EH (cell line): ENCODE measurements at regions not wholly inside any gene's neighbourhood (a gene's known extent, or its start where the extent isn't known, plus 50 kb on each side); places are given as distances from the start of the nearest gene placed in this dataset.
A peak's percentile ranks its signal among the peaks of the same experiment; 100 is the strongest.

Experiments used
- DNase-seq: peaks from one replicate; pipeline ENCODE4 v3.0.0-alpha.2; 2015; ENCODE audit warnings: low read depth

DNA sequence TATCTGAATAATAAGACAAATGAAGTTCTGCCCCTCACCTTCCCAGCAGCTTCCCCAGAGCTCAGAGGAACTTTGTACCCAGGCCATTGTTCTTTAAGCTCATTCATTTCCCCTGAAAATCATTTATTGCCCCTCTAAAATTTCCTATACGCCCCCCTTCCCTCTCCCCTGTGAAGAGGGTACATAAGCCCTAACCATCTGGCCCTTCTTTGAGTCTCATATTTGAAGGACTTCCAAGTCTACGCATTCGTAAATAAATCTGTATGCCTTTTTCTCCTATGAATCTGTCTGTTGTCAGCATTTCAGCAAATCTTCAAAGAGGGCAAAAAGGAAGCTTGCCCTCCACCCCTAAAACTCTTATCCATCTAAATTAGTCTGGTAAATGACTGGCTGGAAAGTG, 73.1 kb upstream of the DST start:
- DNase-seq = no peak

DNA sequence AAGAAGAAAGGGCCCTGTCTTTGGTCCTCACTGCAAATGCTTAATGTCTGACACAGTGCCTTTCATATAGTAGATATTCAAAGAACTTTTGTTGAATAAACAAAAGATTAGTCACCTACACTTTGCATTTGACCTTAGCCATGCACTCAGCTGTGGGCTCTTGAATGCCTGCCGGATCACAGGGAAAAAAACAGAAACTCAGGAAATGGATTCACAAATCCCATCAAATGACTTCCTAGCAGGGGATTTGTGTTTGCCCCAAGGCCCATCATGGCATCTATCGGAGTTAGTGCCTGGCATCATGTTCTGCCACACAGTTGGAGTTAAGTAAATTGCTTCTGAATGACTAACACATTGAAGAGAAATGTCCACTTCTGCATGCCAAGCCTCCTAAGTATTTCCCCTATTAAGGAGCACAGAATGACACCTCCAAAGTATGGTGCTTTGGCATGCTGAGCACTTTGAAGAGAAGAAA, 72.3 kb upstream of the DST start:
- DNase-seq = peak; percentile 93

DNA sequence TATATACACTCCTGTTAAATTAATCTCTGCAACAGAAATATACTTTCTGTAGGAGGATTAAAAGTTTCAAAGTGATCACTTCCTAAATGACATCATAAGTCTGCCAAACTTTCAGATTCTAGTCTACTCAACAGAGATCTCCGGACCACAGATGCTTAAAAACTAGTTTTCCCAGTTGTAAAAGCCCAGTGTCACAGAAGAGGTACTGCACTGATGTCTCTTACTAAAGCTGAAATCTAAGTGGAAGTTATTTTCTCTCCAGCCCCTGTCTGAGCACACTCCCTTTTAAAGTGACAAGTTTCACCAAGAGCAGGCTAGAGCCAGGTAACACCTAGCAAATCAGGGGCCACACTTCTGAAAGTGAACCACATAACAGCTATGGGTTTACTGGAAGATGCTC, 71.6 kb upstream of the DST start:
- DNase-seq = no peak

DNA sequence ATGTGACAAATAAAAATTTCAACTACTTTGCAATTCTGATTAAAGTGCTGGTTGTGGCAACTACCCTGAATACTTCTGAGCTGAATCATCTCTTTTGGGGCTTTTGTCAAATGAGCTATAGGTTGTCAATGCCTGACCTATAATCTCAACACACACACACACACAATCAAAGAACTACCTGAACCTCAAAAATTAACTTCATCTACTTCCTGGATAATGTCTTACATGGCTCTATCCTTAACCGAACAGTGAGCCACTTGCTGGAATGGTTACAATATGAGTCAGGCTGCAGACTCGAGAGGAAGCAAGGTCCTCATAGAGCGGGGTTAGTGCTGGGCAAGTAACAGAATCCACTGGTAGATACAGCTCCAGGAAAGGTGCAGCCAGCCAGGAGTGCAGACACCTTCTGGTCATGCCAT, 70.6 kb upstream of the DST start:
- peak; percentile 90 for DNase-seq

DNA sequence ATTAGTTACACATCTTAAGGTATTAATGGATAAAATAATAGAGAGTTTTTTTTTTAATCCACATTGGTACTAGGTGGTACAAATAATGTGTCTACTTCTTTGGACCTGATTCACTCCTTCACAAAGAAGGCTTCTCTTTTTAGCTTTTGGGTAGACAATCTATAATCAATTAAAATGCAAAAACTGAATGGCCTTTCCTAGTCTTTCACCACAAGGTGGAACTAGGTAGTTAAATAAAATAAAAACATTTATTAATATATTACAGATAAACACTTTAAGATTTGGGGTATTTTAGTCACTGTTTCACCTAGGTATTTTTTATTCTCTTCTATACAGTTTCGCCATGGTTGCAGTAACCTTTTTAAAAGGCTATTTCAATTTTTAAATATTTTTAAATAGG, 68.3 kb upstream of the DST start:
- no peak for DNase-seq

DNA sequence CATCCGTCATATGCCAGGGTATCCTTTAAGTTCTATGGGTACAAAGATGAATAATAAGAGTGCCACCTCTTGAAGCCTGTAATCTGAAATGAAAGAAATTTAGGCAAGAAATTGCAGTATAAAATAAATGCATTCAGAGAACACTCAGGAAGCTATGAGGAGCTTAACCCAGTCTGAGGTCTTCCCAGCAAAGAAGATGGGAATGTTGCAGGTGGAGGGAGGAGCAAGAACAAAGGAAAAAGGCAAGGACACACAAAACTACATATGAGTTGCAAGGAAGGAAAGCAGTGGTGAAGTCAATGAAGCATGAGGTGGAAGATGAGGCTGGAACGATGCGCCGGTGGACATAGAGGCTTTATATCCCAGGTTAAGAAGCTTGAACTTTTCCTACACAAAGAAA, 67.0 kb upstream of the DST start:
- no peak for DNase-seq

DNA sequence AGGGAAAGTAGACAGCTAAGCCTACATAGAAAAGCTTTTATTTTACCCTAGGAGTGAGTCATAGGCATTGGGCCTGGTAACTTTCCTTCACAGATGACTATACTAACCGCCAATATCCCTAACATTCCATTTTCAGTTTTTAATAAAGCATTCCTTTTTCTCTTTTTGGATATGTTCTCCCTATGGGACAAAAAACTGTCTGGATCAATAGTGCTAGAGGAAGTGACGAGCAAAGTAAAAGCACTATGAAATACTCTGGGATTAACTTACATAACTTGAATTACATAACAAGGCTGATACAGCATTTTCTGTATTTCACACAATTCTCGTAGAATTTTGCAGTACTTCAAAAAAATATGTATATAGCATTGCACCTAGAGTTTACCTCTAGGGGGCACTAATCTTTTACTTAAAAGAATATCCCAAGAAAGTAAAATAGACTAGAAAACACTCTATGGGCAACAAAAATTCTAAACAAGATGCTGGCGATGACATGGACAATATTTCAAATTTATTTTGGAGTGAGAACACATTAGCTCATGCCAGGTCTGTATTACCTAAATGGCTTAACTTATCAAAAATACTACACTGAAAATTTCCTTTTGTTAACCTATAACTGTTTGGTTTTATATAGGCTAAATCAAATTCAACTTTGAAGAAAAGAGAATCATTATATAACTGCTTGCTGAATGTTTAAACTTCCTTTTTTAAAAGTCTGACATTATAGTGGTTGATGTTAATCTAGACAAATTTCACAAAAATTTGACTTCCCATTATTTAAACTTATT, 66.3 kb upstream of the DST start:
- peak; percentile 76 for DNase-seq

DNA sequence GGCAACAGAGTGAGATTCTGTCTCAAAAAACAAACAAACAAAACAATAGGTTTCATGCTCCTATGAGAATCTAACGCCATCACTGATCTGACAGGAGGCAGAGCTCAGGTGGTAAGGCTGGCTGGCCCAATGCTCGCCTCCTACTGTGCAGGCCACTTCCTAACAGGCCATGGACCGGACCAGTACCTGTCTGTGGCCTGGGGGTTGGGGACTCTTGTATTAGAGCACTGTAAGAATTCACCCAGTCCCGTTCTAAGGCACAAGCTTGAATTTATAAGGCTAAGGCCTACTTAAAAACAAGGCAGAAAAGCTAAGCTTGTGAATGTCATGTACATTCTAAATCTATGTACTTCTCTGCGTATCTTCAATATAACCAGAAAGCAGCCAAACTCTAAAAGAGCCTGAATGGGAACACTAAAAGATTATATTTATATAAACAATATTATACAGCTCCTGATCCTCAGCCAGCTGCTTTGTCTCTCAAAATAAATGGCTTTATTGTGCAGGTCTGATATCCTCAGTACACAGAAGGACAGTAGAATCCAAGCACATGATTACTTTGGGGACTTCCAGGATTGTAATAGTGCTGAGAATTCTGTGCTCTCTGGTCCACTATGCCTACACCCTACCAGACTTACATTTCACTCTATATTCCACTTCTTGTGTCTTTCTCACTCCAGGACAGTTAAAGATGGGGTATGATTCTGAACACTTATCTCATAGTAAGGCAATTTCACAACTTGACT, 64.5 kb upstream of the DST start:
- DNase-seq = no peak

DNA sequence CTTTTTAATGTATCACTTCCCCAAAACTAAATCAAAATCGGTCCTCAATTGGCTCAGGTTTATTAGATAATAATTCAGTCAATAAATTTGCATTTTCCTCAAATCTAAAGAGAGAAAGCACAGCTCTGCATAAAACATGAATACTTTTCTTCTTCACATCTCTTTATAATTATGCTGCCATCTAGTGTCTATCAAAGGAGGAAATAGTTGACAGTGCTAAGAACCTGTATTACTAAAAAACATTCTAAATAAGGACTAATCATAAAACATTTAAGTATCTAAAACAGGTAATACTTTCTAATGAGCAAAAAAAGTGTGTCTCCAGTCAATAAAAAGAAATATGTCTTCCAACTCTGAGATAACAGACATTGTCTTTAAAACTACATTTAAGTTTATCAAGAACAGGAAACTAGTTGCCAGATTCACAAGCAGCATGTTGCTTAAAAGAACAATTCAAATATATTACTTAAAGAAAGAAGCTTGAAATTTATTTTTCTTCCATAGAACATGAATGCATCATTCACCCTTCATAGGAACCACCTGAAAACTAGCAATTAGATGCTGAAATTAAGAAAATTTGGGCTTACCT, 56.5 kb upstream of the DST start:
- DNase-seq = peak; percentile 52

DNA sequence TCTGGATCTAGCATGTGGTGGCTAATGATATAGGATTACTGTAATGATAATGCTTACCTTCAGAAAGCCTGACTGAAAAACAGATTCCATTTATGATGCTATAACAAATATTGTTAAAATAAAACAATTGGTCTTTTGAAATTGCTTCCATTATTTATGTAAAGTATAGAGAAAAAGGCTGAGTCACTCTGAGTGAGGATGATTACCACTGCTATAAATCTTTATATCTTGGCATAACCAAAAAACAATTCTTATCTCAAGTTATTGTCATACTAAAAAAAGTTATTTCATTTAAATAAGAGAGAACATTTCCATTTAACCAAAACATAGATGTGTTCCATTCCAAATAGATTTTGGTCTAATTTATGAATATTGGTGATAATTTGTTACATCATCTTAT, 53.0 kb upstream of the DST start:
- DNase-seq = peak; percentile 58

DNA sequence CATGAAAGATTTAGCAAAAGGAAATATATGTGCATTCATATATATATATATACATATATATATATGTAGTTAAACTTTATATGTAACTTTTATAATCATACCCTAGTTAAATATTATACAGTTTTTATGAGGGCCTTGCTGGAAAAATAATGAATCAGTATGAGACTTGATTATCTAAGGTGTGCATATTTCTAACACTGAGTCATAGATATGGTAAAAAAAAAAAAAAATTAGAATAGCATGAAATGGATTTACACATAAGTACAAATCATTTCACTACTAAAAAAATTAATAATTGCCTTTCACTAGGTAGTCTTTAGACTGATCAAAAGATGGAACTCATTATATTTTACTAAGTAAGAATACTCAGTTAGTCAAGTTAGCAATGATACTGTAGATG, 51.3 kb upstream of the DST start:
- DNase-seq = no peak

DNA sequence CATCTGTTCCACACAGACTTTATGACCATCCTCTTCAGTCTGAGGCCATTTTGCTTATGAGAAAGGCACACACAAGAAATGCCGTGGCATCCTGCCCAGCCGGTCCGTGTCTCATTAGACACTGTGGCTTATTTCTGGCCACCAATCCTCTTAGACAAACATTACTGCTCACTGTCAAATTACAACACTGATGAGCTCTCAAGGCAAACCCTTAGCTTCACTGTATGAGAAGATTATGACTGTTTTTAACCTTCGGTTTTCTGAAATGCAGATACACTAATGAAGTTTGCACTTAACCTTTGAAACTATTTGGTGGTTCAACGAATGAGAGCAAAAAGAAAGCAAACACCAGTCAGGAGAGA, 50.5 kb upstream of the DST start:
- peak; percentile 99 for DNase-seq

DNA sequence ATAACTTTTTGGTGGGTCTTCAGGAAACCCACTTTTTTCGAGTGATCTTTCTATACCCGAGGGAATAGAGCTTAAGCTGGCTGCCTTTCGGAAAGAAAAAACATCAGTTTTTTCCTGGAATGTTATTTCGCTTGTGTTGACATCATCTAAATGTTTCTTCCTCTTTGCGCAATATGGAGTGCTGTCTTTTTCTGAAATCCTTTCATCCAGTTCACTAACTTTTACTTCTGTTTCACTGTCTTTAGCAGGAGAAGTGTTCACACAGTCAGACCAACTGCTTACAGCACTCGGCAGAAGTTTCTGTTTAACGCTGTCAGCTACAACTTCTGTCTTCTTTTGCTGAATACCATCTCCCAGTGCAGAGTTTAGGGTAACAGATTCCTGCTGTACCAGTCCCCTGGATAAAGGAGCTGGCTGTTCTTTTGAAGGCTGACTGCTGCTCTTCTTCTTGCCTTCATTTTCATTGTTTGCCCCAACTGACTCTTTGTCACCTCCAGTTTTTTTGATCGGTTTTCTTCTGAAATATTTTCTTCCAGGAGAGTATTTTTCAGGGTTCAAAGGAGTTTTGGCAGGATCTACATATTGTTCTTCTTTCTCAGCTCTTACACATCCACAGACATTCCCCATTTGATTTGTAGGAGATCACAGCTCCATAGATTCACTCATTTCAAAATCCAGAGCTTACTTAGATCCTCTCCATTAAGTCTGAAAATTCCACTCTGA, 50.0 kb upstream of the DST start:
- DNase-seq = peak; percentile 79
